Ovary (tissue), 7 donors: ENCODE measurements at regions not wholly inside any gene's neighbourhood (a gene's known extent, or its start where the extent isn't known, plus 50 kb on each side); places are given as distances from the start of the nearest gene placed in this dataset.
A peak's percentile ranks its signal among the peaks of the same experiment; 100 is the strongest.

ENCODE experiments used
- DNase-seq, 5 donors: peaks; one replicate each; pipeline ENCODE4 v3.0.0-alpha.2; 2019 to 2020
- H3K27ac ChIP-seq, 2 donors: fragments of 200-600 bp; one replicate each; pipeline versions ENCODE4 v1.5.1 to v1.8.0; 2019 to 2022
- H3K27me3 ChIP-seq: fragments of 200-600 bp; one replicate; pipeline ENCODE4 v1.8.0; 2022
- H3K36me3 ChIP-seq: fragments of 200-600 bp; sonication (generic); one replicate; pipeline ENCODE4 v1.5.1; 2019
- H3K4me1 ChIP-seq: one replicate; pipeline ENCODE4 v1.8.1; 2013; ENCODE audit warnings: mild to moderate bottlenecking, moderate library complexity; ENCODE audit not compliant: insufficient read depth
- H3K4me3 ChIP-seq: fragments of 200-600 bp; sonication (generic); one replicate; pipeline ENCODE4 v1.5.1; 2017
- H3K9me3 ChIP-seq, 2 donors: fragments of 200-600 bp in 1 of 2; sonication (generic) in 1 of 2; one replicate each; pipeline versions ENCODE4 v1.5.1 to v1.8.1; 2013 to 2019; ENCODE audit warnings: mild to moderate bottlenecking in 1 of 2, moderate library complexity in 1 of 2
- EP300 ChIP-seq: sonication (generic); formaldehyde crosslinking; IDR thresholded peaks from one replicate; pipeline ENCODE4 v1.6.1; 2017; ENCODE audit warnings: antibody characterized with exemption
- POLR2A ChIP-seq: fragments of 450-650 bp; IDR thresholded peaks from one replicate; pipeline ENCODE4 v1.6.1; 2017; ENCODE audit warnings: antibody characterized with exemption, mild to moderate bottlenecking, moderate library complexity
- WGBS, 3 donors: extraction: QIAGEN DNeasy Blood & Tissue Kit in 1 of 3; methylation state at CpG; one replicate each; pipeline versions ENCODE4 v1.1.5 to v1.1.7; 2013 to 2017; 5-methylcytosine and 5-hydroxymethylcytosine counted together
- intact Hi-C, 4 donors: fragments of 100-400 bp; cut with DNase I; formaldehyde crosslinking; loops; one replicate each; pipeline versions ENCODE4 v1.11.0 to v1.15.1; 2022 to 2023
- TF ChIP-seq, protein P1 (sequence below), 3 donors: fragments of 450-650 bp in 2 of 3; fragments of 200-600 bp in 1 of 3; IDR thresholded peaks; one replicate each; pipeline versions ENCODE4 v1.5.1 to v1.8.0; 2016 to 2022; ENCODE audit warnings: antibody characterized with exemption in 3 of 3, mild to moderate bottlenecking in 1 of 3
- donor health status: DM: no; HTN: no; CAD: no; lungs with moderate emphysema.
- donor health status: DM: no; HTN: no; CAD: no.
- donor health status: Bipolar disorder and iron deficiency.
- donor health status: DM: no; HTN: no; CAD: no.
- donor health status: DM: yes; HTN: yes; CAD: no.

DNA sequence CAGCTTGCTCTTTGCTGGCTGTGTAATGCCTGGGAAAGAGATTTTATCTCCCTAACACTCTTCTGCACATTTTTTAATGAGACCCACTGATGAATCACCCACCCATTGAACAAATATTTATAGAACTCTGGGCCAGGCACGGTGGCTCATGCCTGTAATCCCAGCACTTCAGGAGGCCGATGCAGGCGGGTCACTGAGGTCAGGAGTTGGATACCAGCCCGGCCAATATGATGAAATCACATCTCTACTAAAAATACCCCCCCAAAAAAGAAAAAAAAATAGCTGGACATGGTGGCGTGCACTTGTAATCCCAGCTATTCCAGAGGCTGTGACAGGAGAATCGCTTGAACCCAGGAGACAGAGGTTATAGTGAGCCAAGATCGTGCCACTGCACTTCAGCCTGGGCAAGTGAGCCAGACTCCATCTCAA is 82.1 kb upstream of the SIRPA start:
- DNase-seq = peak in 3 of 5 donors; percentile 47 to 66 (median 50)
- WGBS, 3 donors = 31 to 37% (median 36%) methylated on average over 7 of the region's 7 CpGs
- H3K27ac ChIP-seq = no peak overlapping the region
- H3K9me3 ChIP-seq = no peaks in the 10 kb centered on the region
- intact Hi-C loops = no loop called here
- no peaks in the 10 kb centered on the region for H3K36me3 ChIP-seq
- H3K4me3 ChIP-seq = no peak overlapping the region
- TF ChIP-seq EP300 = no peak
- H3K27me3 ChIP-seq = no peaks in the 10 kb centered on the region
- peaks cover 2% of the 10 kb centered on the region for H3K4me1 ChIP-seq

DNA sequence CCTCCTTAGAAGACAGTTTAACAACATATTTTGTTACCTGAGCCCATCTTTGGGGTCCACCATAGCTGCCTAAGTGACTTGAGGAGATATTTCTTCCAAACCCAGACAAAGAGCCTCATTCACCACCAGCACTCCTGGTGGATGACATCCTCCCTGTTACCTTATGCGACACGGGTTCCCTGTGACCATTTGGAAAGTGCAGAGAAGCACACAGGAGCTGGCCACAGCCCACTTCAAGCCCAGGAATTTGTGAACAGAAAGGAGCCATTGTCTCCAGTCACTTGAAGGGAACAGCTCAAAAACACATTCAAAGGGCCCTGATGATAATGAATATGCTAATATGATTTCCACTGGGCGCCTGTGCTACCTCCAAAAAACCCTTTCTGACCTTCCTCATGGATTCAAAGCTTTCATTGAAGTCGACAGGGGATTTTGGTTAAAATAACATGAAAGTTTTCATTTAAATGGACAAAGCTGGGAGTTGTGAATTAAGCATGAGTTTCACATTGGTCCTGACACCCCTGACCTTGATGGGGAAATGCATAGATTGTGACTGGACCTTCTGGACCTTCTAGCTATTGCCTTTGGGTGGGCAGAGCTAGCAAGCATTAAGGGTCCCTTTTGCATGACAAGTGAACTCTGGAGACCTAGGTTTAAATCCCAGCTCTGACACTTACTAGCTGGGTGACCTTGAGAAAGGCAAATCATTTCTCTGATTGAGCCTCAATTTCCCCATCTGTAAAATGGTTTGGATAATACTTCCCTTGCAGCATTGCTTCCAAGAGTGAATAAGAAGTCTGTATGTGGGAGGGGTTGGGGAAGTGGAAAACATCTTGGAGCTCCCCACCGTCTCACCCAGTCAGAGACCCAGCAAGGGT is 83.3 kb upstream of the SIRPA start:
- H3K4me1 ChIP-seq = no peaks in the 10 kb centered on the region
- 49 to 65% (median 50%) methylated on average over 5 of the region's 5 CpGs for WGBS, 3 donors
- TF ChIP-seq POLR2A = no peak
- TF ChIP-seq, protein P1, sequence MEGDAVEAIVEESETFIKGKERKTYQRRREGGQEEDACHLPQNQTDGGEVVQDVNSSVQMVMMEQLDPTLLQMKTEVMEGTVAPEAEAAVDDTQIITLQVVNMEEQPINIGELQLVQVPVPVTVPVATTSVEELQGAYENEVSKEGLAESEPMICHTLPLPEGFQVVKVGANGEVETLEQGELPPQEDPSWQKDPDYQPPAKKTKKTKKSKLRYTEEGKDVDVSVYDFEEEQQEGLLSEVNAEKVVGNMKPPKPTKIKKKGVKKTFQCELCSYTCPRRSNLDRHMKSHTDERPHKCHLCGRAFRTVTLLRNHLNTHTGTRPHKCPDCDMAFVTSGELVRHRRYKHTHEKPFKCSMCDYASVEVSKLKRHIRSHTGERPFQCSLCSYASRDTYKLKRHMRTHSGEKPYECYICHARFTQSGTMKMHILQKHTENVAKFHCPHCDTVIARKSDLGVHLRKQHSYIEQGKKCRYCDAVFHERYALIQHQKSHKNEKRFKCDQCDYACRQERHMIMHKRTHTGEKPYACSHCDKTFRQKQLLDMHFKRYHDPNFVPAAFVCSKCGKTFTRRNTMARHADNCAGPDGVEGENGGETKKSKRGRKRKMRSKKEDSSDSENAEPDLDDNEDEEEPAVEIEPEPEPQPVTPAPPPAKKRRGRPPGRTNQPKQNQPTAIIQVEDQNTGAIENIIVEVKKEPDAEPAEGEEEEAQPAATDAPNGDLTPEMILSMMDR (IDR thresholded peaks at IDR 0.05) = no peak
- TF ChIP-seq EP300 = no peak

DNA sequence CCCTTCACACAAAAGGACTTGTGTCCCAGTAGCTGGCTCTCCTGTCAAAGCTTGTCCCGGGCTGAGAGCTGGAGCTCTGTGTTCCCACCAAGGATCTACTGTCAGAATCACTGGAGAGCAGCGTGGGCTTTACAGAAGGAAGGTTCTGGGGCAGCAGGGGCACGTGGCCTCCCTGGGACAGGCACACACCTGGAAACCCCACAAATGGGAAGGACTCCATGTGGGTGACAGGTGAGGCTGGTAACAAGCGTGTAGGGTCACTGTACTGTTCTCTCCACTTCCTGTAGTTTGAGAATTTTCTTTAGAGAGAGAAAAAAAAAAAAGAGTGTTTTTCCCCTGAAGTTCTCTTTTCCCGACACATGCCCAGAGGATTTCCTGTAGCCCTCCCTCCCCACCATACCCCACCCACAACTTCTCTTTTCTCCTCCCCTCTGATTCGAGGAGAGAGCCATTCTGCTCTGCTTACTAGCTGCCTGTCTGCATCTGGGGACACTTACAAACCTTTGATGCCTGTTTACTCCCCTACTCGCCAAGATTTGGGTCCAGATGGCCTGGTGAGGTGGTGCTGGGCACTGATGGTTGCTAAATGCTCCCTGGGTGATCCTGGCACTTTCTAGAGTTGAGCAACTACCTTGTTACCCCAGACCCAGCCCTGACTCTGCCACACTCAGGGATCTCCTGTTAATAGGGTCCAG is 84.1 kb upstream of the SIRPA start:
- TF ChIP-seq, protein P1 (IDR thresholded peaks at IDR 0.05) = no peak
- TF ChIP-seq POLR2A (no peak), EP300 (no peak)
- WGBS, 3 donors = 26 to 43% (median 32%) methylated on average over 7 of the region's 7 CpGs
- Histone ChIP-seq H3K27me3 (no peaks in the 10 kb centered on the region), H3K9me3 (no peaks in the 10 kb centered on the region), H3K36me3 (no peaks in the 10 kb centered on the region), H3K4me3 (no peak overlapping the region), H3K4me1 (no peaks in the 10 kb centered on the region), H3K27ac (no peak overlapping the region)
- no peak for DNase-seq
- intact Hi-C loops = no loop called here

More for the DNA sequence above, 83.3 kb upstream of the SIRPA start:
- Histone ChIP-seq H3K4me3 (no peak overlapping the region), H3K36me3 (no peaks in the 10 kb centered on the region), H3K27me3 (no peaks in the 10 kb centered on the region), H3K27ac (no peak overlapping the region), H3K9me3 (no peaks in the 10 kb centered on the region)
- no peak for DNase-seq
- intact Hi-C loops = no loop called here

DNA sequence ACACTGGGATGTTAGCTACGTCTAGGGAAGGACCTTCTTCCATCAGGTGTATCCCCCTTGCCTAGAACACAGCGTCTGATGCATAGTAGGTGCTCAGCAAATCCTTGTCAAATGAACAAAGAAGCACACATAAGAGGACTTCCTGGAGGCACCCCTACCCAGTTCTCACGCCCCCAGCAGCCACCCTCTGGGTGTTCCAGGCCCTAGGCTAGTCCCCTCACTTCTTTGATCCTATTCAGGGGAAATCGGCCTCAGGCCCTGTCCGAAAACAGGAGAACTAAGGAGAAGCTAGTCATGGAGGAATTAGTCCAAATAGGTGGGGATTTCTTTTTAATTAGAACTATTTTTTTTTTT is 84.7 kb upstream of the SIRPA start:
- WGBS, 3 donors = 73 to 83% (median 78%) methylated on average over 5 of the region's 5 CpGs
- intact Hi-C loops = no loop called here

More for the DNA sequence above, 84.7 kb upstream of the SIRPA start:
- H3K27me3 ChIP-seq = no peaks in the 10 kb centered on the region
- H3K27ac ChIP-seq = no peak overlapping the region
- DNase-seq = no peak
- no peak overlapping the region for H3K4me3 ChIP-seq
- no peaks in the 10 kb centered on the region for H3K4me1 ChIP-seq
- H3K9me3 ChIP-seq = no peaks in the 10 kb centered on the region
- no peak for TF ChIP-seq POLR2A
- TF ChIP-seq, protein P1 (IDR thresholded peaks at IDR 0.05) = no peak
- no peak for TF ChIP-seq EP300
- no peaks in the 10 kb centered on the region for H3K36me3 ChIP-seq
